ENCODE measurements at regions not wholly inside any gene's neighbourhood (a gene's known extent, or its start where the extent isn't known, plus 50 kb on each side); places are given as distances from the start of the nearest gene placed in this dataset.
"Not testable (repeated sequence)": the region's sequence is repeated elsewhere in the genome, so short reads cannot be mapped to it uniquely, and the experiment has no call there.

GRCh38 chr3:75453839-75454238, 210.3 kb upstream of the FRG2C start:
- not testable (repeated sequence) for DNase-seq

GRCh38 chr3:75474530-75474929, 189.6 kb upstream of the FRG2C start:
- DNase-seq, result not testable (repeated sequence)

GRCh38 chr3:75496600-75496999, 167.5 kb upstream of the FRG2C start:
- not testable (repeated sequence) for DNase-seq

- not testable (repeated sequence) for DNase-seq
Observed at GRCh38 chr3:75500357-75500756, 163.8 kb upstream of the FRG2C start.

- DNase-seq, result not testable (repeated sequence)
Observed at GRCh38 chr3:75502171-75502570, 162.0 kb upstream of the FRG2C start.

- not testable (repeated sequence) for DNase-seq
Observed at GRCh38 chr3:75502769-75503756, 161.1 kb upstream of the FRG2C start.

- DNase-seq, result no peak
Observed at GRCh38 chr3:75506603-75507002, 157.5 kb upstream of the FRG2C start.

GRCh38 chr3:75507956-75508355, 156.2 kb upstream of the FRG2C start:
- not testable (repeated sequence) for DNase-seq

- not testable (repeated sequence) for DNase-seq
Observed at GRCh38 chr3:75527657-75528056, 136.5 kb upstream of the FRG2C start.

- DNase-seq, result peak; percentile 33 to 49
Observed at GRCh38 chr3:75552095-75552494, 112.0 kb upstream of the FRG2C start.

GRCh38 chr3:75564427-75564826, 99.7 kb upstream of the FRG2C start:
- DNase-seq, result not testable (repeated sequence)

- not testable (repeated sequence) for DNase-seq
Observed at GRCh38 chr3:75572303-75572702, 91.8 kb upstream of the FRG2C start.

- not testable (repeated sequence) for DNase-seq
Observed at GRCh38 chr3:75579091-75579490, 85.0 kb upstream of the FRG2C start.

GRCh38 chr3:75579536-75579935, 84.6 kb upstream of the FRG2C start:
- peak in 1 of 2 donors; percentile 19 for DNase-seq

GRCh38 chr3:75579981-75580782, 83.9 kb upstream of the FRG2C start:
- peak in 1 of 2 donors; percentile 1 for DNase-seq

GRCh38 chr3:75582536-75582935, 81.6 kb upstream of the FRG2C start:
- not testable (repeated sequence) for DNase-seq

GRCh38 chr3:75583116-75583515, 81.0 kb upstream of the FRG2C start:
- DNase-seq, result not testable (repeated sequence)

GRCh38 chr3:75587695-75588094, 76.4 kb upstream of the FRG2C start:
- DNase-seq, result not testable (repeated sequence)

- DNase-seq, result not testable (repeated sequence)
Observed at GRCh38 chr3:75590382-75590781, 73.7 kb upstream of the FRG2C start.

GRCh38 chr3:75604286-75604934, 59.7 kb upstream of the FRG2C start:
- DNase-seq, result peak in 1 of 2 donors; percentile 9

GRCh38 chr3:75607996-75608395, 56.1 kb upstream of the FRG2C start:
- not testable (repeated sequence) for DNase-seq

GRCh38 chr3:75609598-75609997, 54.5 kb upstream of the FRG2C start:
- not testable (repeated sequence) for DNase-seq

GRCh38 chr3:75610773-75611172, 53.4 kb upstream of the FRG2C start:
- no peak for DNase-seq

Measured in inflammatory macrophage (primary cell).